HCT116 (cell line): ENCODE measurements at regions not wholly inside any gene's neighbourhood (a gene's known extent, or its start where the extent isn't known, plus 50 kb on each side); places are given as distances from the start of the nearest gene placed in this dataset.

Source experiments
- ATAC-seq: fragments of 200-7000 bp; cut with Tn5 transposase; 2 replicates; pipeline ENCODE4 v1.9.1; 2020; ENCODE audit warnings: mild to moderate bottlenecking, moderate library complexity
- BruUV-seq: library from RNA; stranded (reverse); fragments of 400-500 nt; replicated peaks from 2 replicates; lab custom pipeline; 2021; lab: Mats Ljungman, UMichigan
- CTCF ChIA-PET: fragments of 300-600 bp; sonication (Branson Sonifier 250); formaldehyde crosslinking; loops from one replicate; lab custom pipeline; 2021; ENCODE audit warnings: antibody characterized with exemption; lab: Charles Lee
- POLR2A ChIA-PET: fragments of 300-600, 350-600 bp; sonication (Branson Sonifier 250); formaldehyde crosslinking; loops from one replicate; lab custom pipeline; 2021; ENCODE audit warnings: antibody characterized with exemption; lab: Charles Lee
- RAD21 ChIA-PET, 2 experiments: fragments of 300-600 bp; sonication (Branson Sonifier 250); formaldehyde crosslinking; loops; one replicate each; lab custom pipeline; 2023; ENCODE audit warnings: low total read pairs in 2 of 2; ENCODE audit not compliant: uncharacterized antibody in 2 of 2, unreplicated experiment in 2 of 2, low non-redundant PET in 1 of 2; lab: Charles Lee
- DNase-seq: peaks from one replicate; pipeline ENCODE4 v3.0.0-alpha.2; 2010; ENCODE audit warnings: low read depth, low spot score
- H2AFZ ChIP-seq: fragments of 200-600 bp; shearing (Covaris generic), sonication (generic); 2 replicates; pipeline ENCODE4 v1.6.1; 2017; ENCODE audit warnings: low read depth, mixed run types, mixed read lengths, antibody characterized with exemption, low read length; ENCODE audit not compliant: poor library complexity, severe bottlenecking
- H3K27ac ChIP-seq: 2 replicates; pipeline ENCODE4 v1.5.1; 2012; ENCODE audit warnings: low read depth, low read length
- H3K27me3 ChIP-seq: fragments of 200-600 bp; sonication (generic); 2 replicates; pipeline ENCODE4 v1.6.1; 2016; ENCODE audit warnings: mixed run types, low read length, mixed read lengths; ENCODE audit not compliant: insufficient read depth
- H3K36me3 ChIP-seq, 2 experiments: fragments of 200-500 bp in 1 of 2; fragments of 200-600 bp in 1 of 2; sonication (Bioruptor generic) in 1 of 2; sonication (generic) in 1 of 2; 2 replicates each; pipeline versions ENCODE4 v1.5.1 to v1.6.1; 2014 to 2016; ENCODE audit warnings: low read length in 2 of 2, inconsistent platforms in 1 of 2, mixed read lengths in 1 of 2, mixed run types in 1 of 2; ENCODE audit not compliant: insufficient read depth in 2 of 2, control insufficient read depth in 1 of 2
- H3K4me1 ChIP-seq, 2 experiments: fragments of 200-600 bp in 1 of 2; sonication (generic) in 1 of 2; 2 replicates each; pipeline versions ENCODE4 v1.5.1 to v1.6.1; 2012 to 2017; ENCODE audit warnings: low read length in 2 of 2, inconsistent platforms in 1 of 2, mild to moderate bottlenecking in 1 of 2, mixed read lengths in 1 of 2, mixed run types in 1 of 2, moderate library complexity in 1 of 2; ENCODE audit not compliant: insufficient read depth in 2 of 2, control insufficient read depth in 1 of 2
- H3K4me2 ChIP-seq: fragments of 200-600 bp; sonication (generic); 2 replicates; pipeline ENCODE4 v1.6.1; 2017; ENCODE audit warnings: mixed run types, low read length, mixed read lengths
- H3K4me3 ChIP-seq, 2 experiments: fragments of 200-600 bp in 1 of 2; sonication (generic) in 1 of 2; replicated peaks in 1 of 2; 2 replicates each; pipeline ENCODE4 v1.5.1; 2011 to 2016; ENCODE audit warnings: low read length in 2 of 2, control low read depth in 1 of 2, low read depth in 1 of 2, mild to moderate bottlenecking in 1 of 2, mixed read lengths in 1 of 2, mixed run types in 1 of 2
- H3K79me2 ChIP-seq: fragments of 200-600 bp; sonication (generic); 2 replicates; pipeline ENCODE4 v1.6.1; 2017; ENCODE audit warnings: mild to moderate bottlenecking, mixed run types, low read length, moderate library complexity, mixed read lengths; ENCODE audit not compliant: insufficient read depth
- H3K9ac ChIP-seq: fragments of 200-600 bp; sonication (generic); 2 replicates; pipeline ENCODE4 v1.6.1; 2016; ENCODE audit warnings: low read length, mixed read lengths
- H3K9me2 ChIP-seq: fragments of 200-600 bp; sonication (generic), shearing (Covaris generic); 2 replicates; pipeline ENCODE4 v1.6.1; 2017; ENCODE audit warnings: mixed run types, mild to moderate bottlenecking, moderate library complexity; ENCODE audit not compliant: insufficient read depth
- H3K9me3 ChIP-seq, 2 experiments: fragments of 200-500 bp in 1 of 2; fragments of 200-600 bp in 1 of 2; sonication (Bioruptor generic) in 1 of 2; sonication (generic) in 1 of 2; 2 replicates each; pipeline ENCODE4 v1.6.1; 2014 to 2017; ENCODE audit warnings: low read length in 2 of 2, mixed read lengths in 2 of 2, inconsistent platforms in 1 of 2, low read depth in 1 of 2, mild to moderate bottlenecking in 1 of 2, mixed run types in 1 of 2, moderate library complexity in 1 of 2; ENCODE audit not compliant: control insufficient read depth in 1 of 2, insufficient read depth in 1 of 2
- H4K20me1 ChIP-seq: fragments of 200-600 bp; sonication (generic), shearing (Covaris generic); 2 replicates; pipeline ENCODE4 v1.6.1; 2017; ENCODE audit warnings: mixed run types, mild to moderate bottlenecking, moderate library complexity; ENCODE audit not compliant: insufficient read depth
- ATF3 ChIP-seq: IDR thresholded peaks from 2 replicates; pipeline ENCODE4 v1.6.1; 2012
- CEBPB ChIP-seq: IDR thresholded peaks from 2 replicates; pipeline ENCODE4 v1.6.1; 2012; ENCODE audit warnings: low read depth
- CTCF ChIP-seq, 3 experiments: fragments of 200-600 bp in 1 of 3; sonication (generic) in 1 of 3; IDR thresholded peaks in 2 of 3; conservative IDR thresholded peaks in 1 of 3; 2 replicates each; pipeline ENCODE4 v1.5.1; 2012 to 2017; ENCODE audit warnings: low read depth in 2 of 3, low read length in 2 of 3, antibody characterized with exemption in 1 of 3, borderline replicate concordance in 1 of 3, control low read depth in 1 of 3, mild to moderate bottlenecking in 1 of 3, mixed read lengths in 1 of 3, mixed run types in 1 of 3, moderate library complexity in 1 of 3; ENCODE audit not compliant: insufficient read depth in 1 of 3
- EGR1 ChIP-seq: IDR thresholded peaks from 2 replicates; pipeline ENCODE4 v1.6.1; 2012; ENCODE audit warnings: low read depth
- ELF1 ChIP-seq: IDR thresholded peaks from 2 replicates; pipeline ENCODE4 v1.6.1; 2012; ENCODE audit warnings: low read depth, borderline replicate concordance
- EZH2 ChIP-seq: fragments of 200-600 bp; sonication (generic); IDR thresholded peaks from 2 replicates; pipeline ENCODE4 v1.6.1; 2017; ENCODE audit warnings: antibody characterized with exemption, mixed run types
- EZH2phosphoT487 ChIP-seq: fragments of 200-600 bp; IDR thresholded peaks from 2 replicates; pipeline ENCODE4 v1.6.1; 2018; ENCODE audit warnings: antibody characterized with exemption, borderline replicate concordance
- FOSL1 ChIP-seq: IDR thresholded peaks from 2 replicates; pipeline ENCODE4 v1.6.1; 2012; ENCODE audit warnings: low read depth
- JUND ChIP-seq: IDR thresholded peaks from 2 replicates; pipeline ENCODE4 v1.6.1; 2012
- MAX ChIP-seq: IDR thresholded peaks from 2 replicates; pipeline ENCODE4 v1.6.1; 2012
- RAD21 ChIP-seq: IDR thresholded peaks from 2 replicates; pipeline ENCODE4 v1.6.1; 2012; ENCODE audit warnings: low read depth, mild to moderate bottlenecking
- SIN3A ChIP-seq: IDR thresholded peaks from 2 replicates; pipeline ENCODE4 v1.6.1; 2012; ENCODE audit warnings: low read depth
- SP1 ChIP-seq: IDR thresholded peaks from 2 replicates; pipeline ENCODE4 v1.6.1; 2012; ENCODE audit warnings: low read depth
- TCF7L2 ChIP-seq: IDR thresholded peaks from 2 replicates; pipeline ENCODE4 v1.7.0; 2011; ENCODE audit warnings: borderline replicate concordance, inconsistent platforms; ENCODE audit not compliant: insufficient read depth, insufficient read length; ENCODE audit errors: extremely low read depth
- YY1 ChIP-seq: IDR thresholded peaks from 2 replicates; pipeline ENCODE4 v1.6.1; 2011; ENCODE audit warnings: low read length, low read depth, moderate library complexity, mild to moderate bottlenecking; ENCODE audit not compliant: insufficient replicate concordance; ENCODE audit errors: extremely low read depth
- ZBTB33 ChIP-seq: IDR thresholded peaks from 2 replicates; pipeline ENCODE4 v1.6.1; 2011; ENCODE audit warnings: mild to moderate bottlenecking, low read length, moderate library complexity; ENCODE audit not compliant: insufficient replicate concordance; ENCODE audit errors: extremely low read depth
- ZFX ChIP-seq: fragments of 450-650 bp; IDR thresholded peaks from 2 replicates; pipeline ENCODE4 v1.6.1; 2017
- intact Hi-C: fragments of 100-400 bp; cut with micrococcal nuclease; formaldehyde crosslinking; loops from 2 replicates; pipeline ENCODE4 v1.10.0; 2022

GRCh38 chr14:85907536-85907935 lies 377.6 kb downstream of the FLRT2 start:
- ATAC-seq, result no peak
- Histone ChIP-seq H3K4me2 (no peak overlapping the region), H3K4me3 (no peak overlapping the region), H3K27ac (no peak overlapping the region), H3K36me3 (no peaks in the 10 kb centered on the region), H3K4me1 (no peaks in the 10 kb centered on the region), H3K9me2 (no peaks in the 10 kb centered on the region), H3K27me3 (no peaks in the 10 kb centered on the region), H3K9ac (no peak overlapping the region), H3K79me2 (no peaks in the 10 kb centered on the region), H2AFZ (no peak overlapping the region)
- intact Hi-C loops, result no loop called here
- no peak for DNase-seq
- CTCF ChIA-PET, result no interaction called here
- TF ChIP-seq EGR1 (no peak), SIN3A (no peak), RAD21 (no peak), ZBTB33 (no peak), CTCF (IDR thresholded peaks at IDR 0.05 in 2 of 3, conservative IDR thresholded peaks at IDR 0.05 in 1 of 3; ENCODE audit: borderline replicate concordance in 1 of 3, insufficient read depth in 1 of 3, low read depth in 2 of 3, low read length in 2 of 3) (no peak), ELF1 (no peak), FOSL1 (no peak), MAX (no peak), EZH2 (no peak), SP1 (no peak), JUND (no peak), YY1 (no peak), ZFX (no peak), CEBPB (no peak), EZH2phosphoT487 (no peak), ATF3 (no peak), TCF7L2 (no peak)
- TF ChIP-seq, all 23 proteins: peak for 0
- H4K20me1 ChIP-seq, result no peaks in the 10 kb centered on the region
- ChIA-PET POLR2A (no interaction called here), RAD21 (no interaction called here)
- no TSS peak for BruUV-seq
- H3K9me3 ChIP-seq, result peaks cover 3 to 12% of the 10 kb centered on the region in 2 experiments; a peak in 2 of 4 replicates
